ENCODE measurements at regions not wholly inside any gene's neighbourhood (a gene's known extent, or its start where the extent isn't known, plus 50 kb on each side); places are given as distances from the start of the nearest gene placed in this dataset.

GRCh38 chr12:74626397-74626796 lies 88.8 kb downstream of the ATXN7L3B start:
- Mint-ChIP-seq H3K36me3 (no peaks in the 10 kb centered on the region), H3K4me1 (no peaks in the 10 kb centered on the region), H3K27ac (no peak overlapping the region), H3K4me3 (no peak overlapping the region), H3K27me3 (ENCODE audit: low read depth) (peaks cover 4% of the 10 kb centered on the region), H3K9me3 (peaks cover 10% of the 10 kb centered on the region)
- no peak for DNase-seq (ENCODE audit: low spot score in 2 of 2, unreplicated experiment in 2 of 2)
- no peak for TF ChIP-seq CTCF (IDR thresholded peaks at IDR 0.05; ENCODE audit: unreplicated experiment)

GRCh38 chr12:74641262-74641661 lies 103.6 kb downstream of the ATXN7L3B start:
- H3K27ac Mint-ChIP-seq, result no peak overlapping the region
- TF ChIP-seq CTCF (IDR thresholded peaks at IDR 0.05; ENCODE audit: unreplicated experiment), result no peak
- H3K4me3 Mint-ChIP-seq, result no peak overlapping the region
- H3K27me3 Mint-ChIP-seq (ENCODE audit: low read depth), result no peaks in the 10 kb centered on the region
- H3K4me1 Mint-ChIP-seq, result no peaks in the 10 kb centered on the region
- no peak for DNase-seq (ENCODE audit: low spot score in 2 of 2, unreplicated experiment in 2 of 2)
- H3K9me3 Mint-ChIP-seq, result peaks cover 4% of the 10 kb centered on the region
- no peaks in the 10 kb centered on the region for H3K36me3 Mint-ChIP-seq

GRCh38 chr12:74641694-74642093 lies 104.1 kb downstream of the ATXN7L3B start:
- H3K9me3 Mint-ChIP-seq, result peaks cover 4% of the 10 kb centered on the region
- H3K36me3 Mint-ChIP-seq, result no peaks in the 10 kb centered on the region
- no peak overlapping the region for H3K27ac Mint-ChIP-seq
- no peak for DNase-seq (ENCODE audit: low spot score in 2 of 2, unreplicated experiment in 2 of 2)
- no peak overlapping the region for H3K4me3 Mint-ChIP-seq
- TF ChIP-seq CTCF (IDR thresholded peaks at IDR 0.05; ENCODE audit: unreplicated experiment), result no peak
- no peaks in the 10 kb centered on the region for H3K4me1 Mint-ChIP-seq
- no peaks in the 10 kb centered on the region for H3K27me3 Mint-ChIP-seq (ENCODE audit: low read depth)

GRCh38 chr12:74644681-74645080 lies 107.0 kb downstream of the ATXN7L3B start:
- H3K9me3 Mint-ChIP-seq, result peaks cover 4% of the 10 kb centered on the region
- H3K36me3 Mint-ChIP-seq, result no peaks in the 10 kb centered on the region
- H3K4me3 Mint-ChIP-seq, result no peak overlapping the region
- no peaks in the 10 kb centered on the region for H3K4me1 Mint-ChIP-seq
- no peaks in the 10 kb centered on the region for H3K27me3 Mint-ChIP-seq (ENCODE audit: low read depth)
- H3K27ac Mint-ChIP-seq, result no peak overlapping the region
- no peak for TF ChIP-seq CTCF (IDR thresholded peaks at IDR 0.05; ENCODE audit: unreplicated experiment)
- no peak for DNase-seq (ENCODE audit: low spot score in 2 of 2, unreplicated experiment in 2 of 2)

- TF ChIP-seq CTCF (IDR thresholded peaks at IDR 0.05; ENCODE audit: unreplicated experiment), result no peak
- H3K4me1 Mint-ChIP-seq, result no peaks in the 10 kb centered on the region
- H3K4me3 Mint-ChIP-seq, result no peak overlapping the region
- no peaks in the 10 kb centered on the region for H3K36me3 Mint-ChIP-seq
- H3K9me3 Mint-ChIP-seq, result peaks cover 4% of the 10 kb centered on the region
- DNase-seq (ENCODE audit: low spot score in 2 of 2, unreplicated experiment in 2 of 2), result no peak
- no peak overlapping the region for H3K27ac Mint-ChIP-seq
- H3K27me3 Mint-ChIP-seq (ENCODE audit: low read depth), result no peaks in the 10 kb centered on the region
These were observed 109.2 kb downstream of the ATXN7L3B start for GRCh38 chr12:74646831-74647230.

- no peak for TF ChIP-seq CTCF (IDR thresholded peaks at IDR 0.05; ENCODE audit: unreplicated experiment)
- H3K36me3 Mint-ChIP-seq, result no peaks in the 10 kb centered on the region
- no peaks in the 10 kb centered on the region for H3K4me1 Mint-ChIP-seq
- H3K27me3 Mint-ChIP-seq (ENCODE audit: low read depth), result no peaks in the 10 kb centered on the region
- peaks cover 4% of the 10 kb centered on the region for H3K9me3 Mint-ChIP-seq
- H3K27ac Mint-ChIP-seq, result no peak overlapping the region
- no peak overlapping the region for H3K4me3 Mint-ChIP-seq
- DNase-seq (ENCODE audit: low spot score in 2 of 2, unreplicated experiment in 2 of 2), result no peak
These were observed 109.6 kb downstream of the ATXN7L3B start for GRCh38 chr12:74647256-74647655.
